ENCODE measurements at regions not wholly inside any gene's neighbourhood (a gene's known extent, or its start where the extent isn't known, plus 50 kb on each side); places are given as distances from the start of the nearest gene placed in this dataset.
"Not testable (repeated sequence)": the region's sequence is repeated elsewhere in the genome, so short reads cannot be mapped to it uniquely, and the experiment has no call there.

DNA sequence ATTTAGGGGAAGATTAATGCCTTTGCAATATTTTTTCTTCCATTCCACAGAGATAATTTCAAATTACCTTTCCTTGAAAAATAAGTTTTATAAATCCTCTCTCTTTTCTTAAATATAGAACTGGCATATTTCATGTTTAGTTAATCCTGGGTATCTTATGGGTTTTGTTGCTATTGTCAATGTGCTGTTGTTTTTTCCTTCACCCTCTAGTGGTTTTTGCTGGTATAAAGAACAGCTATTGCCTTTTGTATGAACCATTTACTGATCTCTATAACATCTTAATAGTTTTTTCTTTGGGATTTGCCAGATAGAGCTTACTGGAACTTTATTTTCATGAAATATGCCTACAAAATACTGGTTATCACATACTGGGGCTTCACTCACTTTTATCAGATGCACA is 359.6 kb upstream of the DPPA4 start:
- TF ChIP-seq, protein P1, sequence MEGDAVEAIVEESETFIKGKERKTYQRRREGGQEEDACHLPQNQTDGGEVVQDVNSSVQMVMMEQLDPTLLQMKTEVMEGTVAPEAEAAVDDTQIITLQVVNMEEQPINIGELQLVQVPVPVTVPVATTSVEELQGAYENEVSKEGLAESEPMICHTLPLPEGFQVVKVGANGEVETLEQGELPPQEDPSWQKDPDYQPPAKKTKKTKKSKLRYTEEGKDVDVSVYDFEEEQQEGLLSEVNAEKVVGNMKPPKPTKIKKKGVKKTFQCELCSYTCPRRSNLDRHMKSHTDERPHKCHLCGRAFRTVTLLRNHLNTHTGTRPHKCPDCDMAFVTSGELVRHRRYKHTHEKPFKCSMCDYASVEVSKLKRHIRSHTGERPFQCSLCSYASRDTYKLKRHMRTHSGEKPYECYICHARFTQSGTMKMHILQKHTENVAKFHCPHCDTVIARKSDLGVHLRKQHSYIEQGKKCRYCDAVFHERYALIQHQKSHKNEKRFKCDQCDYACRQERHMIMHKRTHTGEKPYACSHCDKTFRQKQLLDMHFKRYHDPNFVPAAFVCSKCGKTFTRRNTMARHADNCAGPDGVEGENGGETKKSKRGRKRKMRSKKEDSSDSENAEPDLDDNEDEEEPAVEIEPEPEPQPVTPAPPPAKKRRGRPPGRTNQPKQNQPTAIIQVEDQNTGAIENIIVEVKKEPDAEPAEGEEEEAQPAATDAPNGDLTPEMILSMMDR (conservative IDR thresholded peaks at IDR 0.05) = no peak; the same call in 1 of the 2 replicates
- TF ChIP-seq ZFX (IDR thresholded peaks at IDR 0.05) = no peak
- H3K27ac ChIP-seq = no peak overlapping the region

GRCh38 chr3:109702252-109702651 is 364.9 kb upstream of the DPPA4 start:
- TF ChIP-seq, protein P1 (conservative IDR thresholded peaks at IDR 0.05) = no peak
- TF ChIP-seq ZFX (IDR thresholded peaks at IDR 0.05) = no peak
- no peak overlapping the region for H3K27ac ChIP-seq

DNA sequence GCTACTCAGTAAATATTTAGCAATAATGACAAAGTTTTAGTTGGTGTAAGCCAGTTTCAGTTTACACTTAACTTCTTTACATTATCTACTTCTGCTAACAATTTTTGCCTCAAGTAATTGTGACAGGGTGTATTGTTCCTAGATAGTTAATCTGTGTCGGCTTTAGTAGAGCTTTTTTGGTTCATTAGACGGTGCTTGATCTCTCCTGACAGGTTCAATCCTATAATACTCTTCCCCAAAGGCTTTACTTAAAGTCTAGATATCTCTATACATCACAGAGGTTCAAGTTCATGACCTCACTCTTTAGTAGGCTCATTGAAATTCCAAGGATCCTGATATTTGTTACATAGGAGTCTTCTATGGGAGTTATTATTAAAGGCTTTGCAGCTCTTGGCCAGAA is 365.6 kb upstream of the DPPA4 start:
- no peak overlapping the region for H3K27ac ChIP-seq
- no peak for TF ChIP-seq ZFX (IDR thresholded peaks at IDR 0.05)

- H3K27ac ChIP-seq = not testable (repeated sequence)
Measured at GRCh38 chr3:109705133-109705532, 367.8 kb upstream of the DPPA4 start.

DNA sequence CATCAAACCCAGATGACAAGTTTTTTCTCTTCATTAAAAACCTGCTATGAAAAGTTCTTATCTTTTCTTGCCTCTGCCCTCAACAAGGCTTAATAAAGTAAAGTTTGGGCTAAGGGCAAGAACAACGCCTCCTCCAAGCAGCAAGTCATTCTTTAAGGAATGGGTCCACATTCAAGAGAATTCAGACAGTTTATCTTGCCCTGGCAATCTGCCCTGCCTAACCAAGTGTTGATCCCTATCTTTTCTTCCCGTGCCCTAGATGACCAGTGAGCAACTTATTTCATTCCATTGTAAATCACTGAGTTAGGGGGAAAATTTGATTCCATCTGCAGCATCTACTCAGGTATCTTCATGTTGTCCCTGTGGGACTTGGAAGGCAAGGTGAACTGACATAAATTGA is 370.3 kb upstream of the DPPA4 start:
- H3K27ac ChIP-seq = no peak overlapping the region
- TF ChIP-seq, protein P1 (conservative IDR thresholded peaks at IDR 0.05) = no peak
- no peak for TF ChIP-seq ZFX (IDR thresholded peaks at IDR 0.05)

- TF ChIP-seq, protein P1 (conservative IDR thresholded peaks at IDR 0.05) = no peak
- no peak for TF ChIP-seq ZFX (IDR thresholded peaks at IDR 0.05)
- H3K27ac ChIP-seq = no peak overlapping the region
Measured at GRCh38 chr3:109713288-109713687, 375.9 kb upstream of the DPPA4 start.

DNA sequence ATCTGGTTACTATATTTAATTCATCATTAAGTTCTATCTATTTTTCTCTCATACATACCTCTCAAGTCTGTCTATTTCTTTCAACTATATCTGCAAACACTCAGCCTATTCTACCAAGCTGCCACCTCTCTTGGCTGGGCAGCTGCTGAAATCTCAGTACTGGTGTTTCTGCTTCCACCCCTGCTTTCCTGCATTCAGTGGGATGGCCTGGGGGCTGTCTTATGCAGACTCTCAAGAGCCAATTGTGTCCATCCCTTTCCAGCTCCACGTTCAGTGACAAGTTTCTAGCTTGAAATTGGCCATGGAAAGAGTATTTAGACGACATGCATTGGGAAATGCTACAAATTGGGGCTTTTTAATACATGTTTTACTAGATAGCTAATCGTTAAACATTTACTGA is 378.4 kb upstream of the DPPA4 start:
- H3K27ac ChIP-seq = no peak overlapping the region
- TF ChIP-seq, protein P1 (conservative IDR thresholded peaks at IDR 0.05) = no peak
- no peak for TF ChIP-seq ZFX (IDR thresholded peaks at IDR 0.05)

GRCh38 chr3:109718850-109719249 is 381.5 kb upstream of the DPPA4 start:
- TF ChIP-seq ZFX (IDR thresholded peaks at IDR 0.05) = no peak
- TF ChIP-seq, protein P1 (conservative IDR thresholded peaks at IDR 0.05) = no peak
- H3K27ac ChIP-seq = no peak overlapping the region
